ENCODE measurements at regions not wholly inside any gene's neighbourhood (a gene's known extent, or its start where the extent isn't known, plus 50 kb on each side); places are given as distances from the start of the nearest gene placed in this dataset.

DNA sequence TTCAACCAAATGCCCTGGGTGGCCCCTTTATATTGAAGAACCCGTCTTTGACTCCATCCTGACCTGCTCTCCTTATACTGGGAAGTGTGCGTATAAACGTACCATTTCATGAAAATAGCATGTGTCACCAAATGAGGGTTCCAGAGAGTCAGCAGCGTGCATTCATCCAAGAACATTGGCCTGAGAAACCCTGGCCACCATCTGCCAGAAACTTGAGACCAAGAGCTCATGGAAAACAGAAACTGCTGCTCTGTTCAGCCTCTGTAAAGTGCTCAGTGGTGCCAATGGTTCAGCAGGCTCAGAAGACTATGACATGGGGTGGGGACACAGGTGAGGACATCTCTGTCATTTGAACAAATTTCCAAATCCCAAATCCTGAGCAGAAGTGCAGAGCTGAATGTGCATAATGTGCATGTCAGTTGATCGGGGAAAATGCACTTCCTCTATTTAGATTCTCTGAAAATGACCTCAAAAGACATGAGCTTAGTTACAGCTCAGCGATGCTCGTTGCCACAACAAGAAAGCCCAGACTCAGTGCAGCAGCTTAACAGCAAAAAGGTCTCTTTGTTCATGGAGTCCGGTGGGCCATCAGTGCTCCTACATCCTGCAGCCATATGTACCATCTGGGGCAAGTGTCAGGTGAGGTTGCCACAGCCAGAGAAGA is 176.1 kb downstream of the ATPSCKMT start:
- Histone ChIP-seq H3K79me2 (ENCODE audit: low read depth) (no peaks in the 10 kb centered on the region), H2AFZ (replicated peaks) (no peak overlapping the region), H3K4me3 (no peak overlapping the region), H4K20me1 (ENCODE audit: low read depth) (no peaks in the 10 kb centered on the region), H3K9me3 (ENCODE audit: low read depth) (no peaks in the 10 kb centered on the region), H3K27ac (no peak overlapping the region), H3K27me3 (no peaks in the 10 kb centered on the region), H3K36me3 (no peaks in the 10 kb centered on the region), H3F3A (ENCODE audit: low read depth) (no peaks in the 10 kb centered on the region), H3K4me2 (no peak overlapping the region), H3K4me1 (no peaks in the 10 kb centered on the region), H3K9ac (no peak overlapping the region)
- Mint-ChIP-seq H3K4me1 (peaks cover 3% of the 10 kb centered on the region), H3K27me3 (ENCODE audit: insufficient read depth, low read depth) (peaks cover 3% of the 10 kb centered on the region), H3K27ac (no peak overlapping the region), H3K9me3 (no peaks in the 10 kb centered on the region), H3K4me3 (no peak overlapping the region), H3K36me3 (no peaks in the 10 kb centered on the region)
- no peak for DNase-seq (ENCODE audit: low spot score)
- TF ChIP-seq EZH2 (IDR thresholded peaks at IDR 0.05), result no peak
- no peak for TF ChIP-seq EZH2phosphoT487 (IDR thresholded peaks at IDR 0.05)
- TF ChIP-seq, protein P1, sequence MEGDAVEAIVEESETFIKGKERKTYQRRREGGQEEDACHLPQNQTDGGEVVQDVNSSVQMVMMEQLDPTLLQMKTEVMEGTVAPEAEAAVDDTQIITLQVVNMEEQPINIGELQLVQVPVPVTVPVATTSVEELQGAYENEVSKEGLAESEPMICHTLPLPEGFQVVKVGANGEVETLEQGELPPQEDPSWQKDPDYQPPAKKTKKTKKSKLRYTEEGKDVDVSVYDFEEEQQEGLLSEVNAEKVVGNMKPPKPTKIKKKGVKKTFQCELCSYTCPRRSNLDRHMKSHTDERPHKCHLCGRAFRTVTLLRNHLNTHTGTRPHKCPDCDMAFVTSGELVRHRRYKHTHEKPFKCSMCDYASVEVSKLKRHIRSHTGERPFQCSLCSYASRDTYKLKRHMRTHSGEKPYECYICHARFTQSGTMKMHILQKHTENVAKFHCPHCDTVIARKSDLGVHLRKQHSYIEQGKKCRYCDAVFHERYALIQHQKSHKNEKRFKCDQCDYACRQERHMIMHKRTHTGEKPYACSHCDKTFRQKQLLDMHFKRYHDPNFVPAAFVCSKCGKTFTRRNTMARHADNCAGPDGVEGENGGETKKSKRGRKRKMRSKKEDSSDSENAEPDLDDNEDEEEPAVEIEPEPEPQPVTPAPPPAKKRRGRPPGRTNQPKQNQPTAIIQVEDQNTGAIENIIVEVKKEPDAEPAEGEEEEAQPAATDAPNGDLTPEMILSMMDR (IDR thresholded peaks at IDR 0.05), result no peak

DNA sequence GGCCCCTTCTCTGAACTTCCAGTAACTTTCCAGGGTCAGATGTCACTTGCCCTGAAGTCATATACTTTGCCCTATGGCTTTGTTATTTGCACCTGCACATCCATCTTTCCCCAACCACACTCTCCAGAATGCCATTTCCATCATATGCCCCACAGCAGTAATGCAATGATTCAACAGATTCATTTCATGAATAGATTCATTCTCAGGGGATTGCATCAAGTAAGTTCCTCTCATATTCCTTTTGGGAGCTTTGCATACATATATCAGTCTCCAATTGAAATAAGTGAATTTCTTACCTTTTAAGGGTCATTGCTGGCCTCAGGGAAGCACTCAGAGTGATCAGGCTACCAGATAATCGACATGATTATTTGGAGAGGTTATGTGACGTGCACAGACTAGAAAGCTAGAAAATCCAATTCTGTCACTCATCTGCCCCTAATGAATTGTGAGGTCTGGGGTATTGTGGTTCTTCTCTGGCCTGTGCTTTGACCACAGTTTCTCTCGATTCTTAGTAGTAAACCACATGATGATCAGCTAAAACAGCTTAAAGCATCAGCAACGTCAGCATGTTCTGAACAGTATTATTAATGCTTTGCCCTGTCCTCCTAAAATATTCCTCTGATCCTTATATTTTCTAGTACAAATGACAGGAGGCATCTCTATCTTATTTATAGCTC is 179.9 kb downstream of the ATPSCKMT start:
- H3K4me2 ChIP-seq, result no peak overlapping the region
- no peaks in the 10 kb centered on the region for H3K4me1 ChIP-seq
- H3K9ac ChIP-seq, result no peak overlapping the region
- H3K27ac ChIP-seq, result no peak overlapping the region
- H4K20me1 ChIP-seq (ENCODE audit: low read depth), result no peaks in the 10 kb centered on the region
- no peaks in the 10 kb centered on the region for H3F3A ChIP-seq (ENCODE audit: low read depth)
- no peaks in the 10 kb centered on the region for H3K36me3 ChIP-seq
- no peaks in the 10 kb centered on the region for H3K9me3 ChIP-seq (ENCODE audit: low read depth)
- H3K79me2 ChIP-seq (ENCODE audit: low read depth), result no peaks in the 10 kb centered on the region
- Mint-ChIP-seq H3K4me3 (no peak overlapping the region), H3K27me3 (ENCODE audit: insufficient read depth, low read depth) (peaks cover 2% of the 10 kb centered on the region), H3K4me1 (no peaks in the 10 kb centered on the region), H3K9me3 (peaks cover 3% of the 10 kb centered on the region), H3K27ac (no peak overlapping the region), H3K36me3 (no peaks in the 10 kb centered on the region)
- no peak overlapping the region for H3K4me3 ChIP-seq
- TF ChIP-seq, protein P1 (IDR thresholded peaks at IDR 0.05), result no peak
- TF ChIP-seq EZH2 (IDR thresholded peaks at IDR 0.05) (no peak), EZH2phosphoT487 (IDR thresholded peaks at IDR 0.05) (no peak)
- no peak for DNase-seq (ENCODE audit: low spot score)
- H3K27me3 ChIP-seq, result no peaks in the 10 kb centered on the region
- H2AFZ ChIP-seq (replicated peaks), result no peak overlapping the region

- no peak for DNase-seq (ENCODE audit: low spot score)
- no peaks in the 10 kb centered on the region for H3K4me1 ChIP-seq
- Mint-ChIP-seq H3K4me1 (no peaks in the 10 kb centered on the region), H3K9me3 (peaks cover 5% of the 10 kb centered on the region), H3K36me3 (no peaks in the 10 kb centered on the region), H3K27ac (no peak overlapping the region), H3K4me3 (no peak overlapping the region), H3K27me3 (ENCODE audit: insufficient read depth, low read depth) (peaks cover 3% of the 10 kb centered on the region)
- H3K9ac ChIP-seq, result no peak overlapping the region
- no peak overlapping the region for H3K4me2 ChIP-seq
- TF ChIP-seq EZH2phosphoT487 (IDR thresholded peaks at IDR 0.05), result no peak
- no peak for TF ChIP-seq EZH2 (IDR thresholded peaks at IDR 0.05)
- TF ChIP-seq, protein P1 (IDR thresholded peaks at IDR 0.05), result no peak
- H3K4me3 ChIP-seq, result no peak overlapping the region
- no peaks in the 10 kb centered on the region for H3K9me3 ChIP-seq (ENCODE audit: low read depth)
- H3F3A ChIP-seq (ENCODE audit: low read depth), result no peaks in the 10 kb centered on the region
- no peaks in the 10 kb centered on the region for H4K20me1 ChIP-seq (ENCODE audit: low read depth)
- H3K27ac ChIP-seq, result no peak overlapping the region
- H3K36me3 ChIP-seq, result no peaks in the 10 kb centered on the region
- H3K27me3 ChIP-seq, result no peaks in the 10 kb centered on the region
- H2AFZ ChIP-seq (replicated peaks), result no peak overlapping the region
- H3K79me2 ChIP-seq (ENCODE audit: low read depth), result no peaks in the 10 kb centered on the region
Observed at GRCh38 chr5:10065428-10066000, 184.2 kb downstream of the ATPSCKMT start.

All from neural progenitor cell (in vitro differentiated cells).